ENCODE measurements at regions not wholly inside any gene's neighbourhood (a gene's known extent, or its start where the extent isn't known, plus 50 kb on each side); places are given as distances from the start of the nearest gene placed in this dataset.

DNA sequence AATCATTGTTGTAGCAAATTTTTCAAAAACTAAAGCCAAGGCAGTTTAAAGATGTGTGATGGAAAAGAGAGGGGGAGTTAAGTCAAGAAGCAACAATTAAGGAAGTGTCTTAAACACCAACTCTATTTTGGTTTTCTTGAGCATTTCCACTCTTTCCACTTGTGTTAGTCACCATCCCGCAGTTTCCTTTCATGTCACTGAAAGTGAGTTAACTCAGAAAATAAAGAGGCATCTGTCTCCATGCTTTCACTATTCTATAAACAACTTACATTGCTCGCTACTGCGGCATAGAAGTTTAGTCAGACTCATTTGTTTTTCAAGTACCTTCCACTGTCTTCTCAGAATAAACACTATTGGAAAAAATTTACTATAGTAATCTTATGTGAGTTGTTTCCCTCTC is 284.9 kb upstream of the SEMA3D start:
- TF ChIP-seq POLR2AphosphoS5 (IDR thresholded peaks at IDR 0.05; ENCODE audit: control insufficient read depth, insufficient read depth, low read depth, low read length) (no peak), CTCF (IDR thresholded peaks at IDR 0.05 in 2 of 3, conservative IDR thresholded peaks at IDR 0.05 in 1 of 3; ENCODE audit: insufficient read depth in 2 of 3, low read depth in 1 of 3, low read length in 3 of 3) (no peak), POLR3G (IDR thresholded peaks at IDR 0.05; ENCODE audit: extremely low read depth, insufficient read length, insufficient replicate concordance) (no peak), NR3C1 (CRISPR knock-in tag; IDR thresholded peaks at IDR 0.05) (no peak), ZZZ3 (IDR thresholded peaks at IDR 0.05) (no peak), NR2C2 (CRISPR knock-in tag; IDR thresholded peaks at IDR 0.05) (no peak), NR2C2 (tag; IDR thresholded peaks at IDR 0.05) (no peak), CAMTA2 (CRISPR knock-in tag; conservative IDR thresholded peaks at IDR 0.05) (no peak)
- TF ChIP-seq, protein P1, sequence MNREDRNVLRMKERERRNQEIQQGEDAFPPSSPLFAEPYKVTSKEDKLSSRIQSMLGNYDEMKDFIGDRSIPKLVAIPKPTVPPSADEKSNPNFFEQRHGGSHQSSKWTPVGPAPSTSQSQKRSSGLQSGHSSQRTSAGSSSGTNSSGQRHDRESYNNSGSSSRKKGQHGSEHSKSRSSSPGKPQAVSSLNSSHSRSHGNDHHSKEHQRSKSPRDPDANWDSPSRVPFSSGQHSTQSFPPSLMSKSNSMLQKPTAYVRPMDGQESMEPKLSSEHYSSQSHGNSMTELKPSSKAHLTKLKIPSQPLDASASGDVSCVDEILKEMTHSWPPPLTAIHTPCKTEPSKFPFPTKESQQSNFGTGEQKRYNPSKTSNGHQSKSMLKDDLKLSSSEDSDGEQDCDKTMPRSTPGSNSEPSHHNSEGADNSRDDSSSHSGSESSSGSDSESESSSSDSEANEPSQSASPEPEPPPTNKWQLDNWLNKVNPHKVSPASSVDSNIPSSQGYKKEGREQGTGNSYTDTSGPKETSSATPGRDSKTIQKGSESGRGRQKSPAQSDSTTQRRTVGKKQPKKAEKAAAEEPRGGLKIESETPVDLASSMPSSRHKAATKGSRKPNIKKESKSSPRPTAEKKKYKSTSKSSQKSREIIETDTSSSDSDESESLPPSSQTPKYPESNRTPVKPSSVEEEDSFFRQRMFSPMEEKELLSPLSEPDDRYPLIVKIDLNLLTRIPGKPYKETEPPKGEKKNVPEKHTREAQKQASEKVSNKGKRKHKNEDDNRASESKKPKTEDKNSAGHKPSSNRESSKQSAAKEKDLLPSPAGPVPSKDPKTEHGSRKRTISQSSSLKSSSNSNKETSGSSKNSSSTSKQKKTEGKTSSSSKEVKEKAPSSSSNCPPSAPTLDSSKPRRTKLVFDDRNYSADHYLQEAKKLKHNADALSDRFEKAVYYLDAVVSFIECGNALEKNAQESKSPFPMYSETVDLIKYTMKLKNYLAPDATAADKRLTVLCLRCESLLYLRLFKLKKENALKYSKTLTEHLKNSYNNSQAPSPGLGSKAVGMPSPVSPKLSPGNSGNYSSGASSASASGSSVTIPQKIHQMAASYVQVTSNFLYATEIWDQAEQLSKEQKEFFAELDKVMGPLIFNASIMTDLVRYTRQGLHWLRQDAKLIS (CRISPR knock-in tag; IDR thresholded peaks at IDR 0.05) = no peak
- TF ChIP-seq, protein P2, sequence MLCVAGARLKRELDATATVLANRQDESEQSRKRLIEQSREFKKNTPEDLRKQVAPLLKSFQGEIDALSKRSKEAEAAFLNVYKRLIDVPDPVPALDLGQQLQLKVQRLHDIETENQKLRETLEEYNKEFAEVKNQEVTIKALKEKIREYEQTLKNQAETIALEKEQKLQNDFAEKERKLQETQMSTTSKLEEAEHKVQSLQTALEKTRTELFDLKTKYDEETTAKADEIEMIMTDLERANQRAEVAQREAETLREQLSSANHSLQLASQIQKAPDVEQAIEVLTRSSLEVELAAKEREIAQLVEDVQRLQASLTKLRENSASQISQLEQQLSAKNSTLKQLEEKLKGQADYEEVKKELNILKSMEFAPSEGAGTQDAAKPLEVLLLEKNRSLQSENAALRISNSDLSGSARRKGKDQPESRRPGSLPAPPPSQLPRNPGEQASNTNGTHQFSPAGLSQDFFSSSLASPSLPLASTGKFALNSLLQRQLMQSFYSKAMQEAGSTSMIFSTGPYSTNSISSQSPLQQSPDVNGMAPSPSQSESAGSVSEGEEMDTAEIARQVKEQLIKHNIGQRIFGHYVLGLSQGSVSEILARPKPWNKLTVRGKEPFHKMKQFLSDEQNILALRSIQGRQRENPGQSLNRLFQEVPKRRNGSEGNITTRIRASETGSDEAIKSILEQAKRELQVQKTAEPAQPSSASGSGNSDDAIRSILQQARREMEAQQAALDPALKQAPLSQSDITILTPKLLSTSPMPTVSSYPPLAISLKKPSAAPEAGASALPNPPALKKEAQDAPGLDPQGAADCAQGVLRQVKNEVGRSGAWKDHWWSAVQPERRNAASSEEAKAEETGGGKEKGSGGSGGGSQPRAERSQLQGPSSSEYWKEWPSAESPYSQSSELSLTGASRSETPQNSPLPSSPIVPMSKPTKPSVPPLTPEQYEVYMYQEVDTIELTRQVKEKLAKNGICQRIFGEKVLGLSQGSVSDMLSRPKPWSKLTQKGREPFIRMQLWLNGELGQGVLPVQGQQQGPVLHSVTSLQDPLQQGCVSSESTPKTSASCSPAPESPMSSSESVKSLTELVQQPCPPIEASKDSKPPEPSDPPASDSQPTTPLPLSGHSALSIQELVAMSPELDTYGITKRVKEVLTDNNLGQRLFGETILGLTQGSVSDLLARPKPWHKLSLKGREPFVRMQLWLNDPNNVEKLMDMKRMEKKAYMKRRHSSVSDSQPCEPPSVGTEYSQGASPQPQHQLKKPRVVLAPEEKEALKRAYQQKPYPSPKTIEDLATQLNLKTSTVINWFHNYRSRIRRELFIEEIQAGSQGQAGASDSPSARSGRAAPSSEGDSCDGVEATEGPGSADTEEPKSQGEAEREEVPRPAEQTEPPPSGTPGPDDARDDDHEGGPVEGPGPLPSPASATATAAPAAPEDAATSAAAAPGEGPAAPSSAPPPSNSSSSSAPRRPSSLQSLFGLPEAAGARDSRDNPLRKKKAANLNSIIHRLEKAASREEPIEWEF (CRISPR knock-in tag; IDR thresholded peaks at IDR 0.05) = no peak

Measured in K562 (cell line).